ENCODE measurements at regions not wholly inside any gene's neighbourhood (a gene's known extent, or its start where the extent isn't known, plus 50 kb on each side); places are given as distances from the start of the nearest gene placed in this dataset.

- TF ChIP-seq CHD2 (IDR thresholded peaks at IDR 0.05; ENCODE audit: low read length, partially characterized antibody) (no peak), IRF3 (IDR thresholded peaks at IDR 0.05; ENCODE audit: low read depth, low read length) (no peak), CTCF (IDR thresholded peaks at IDR 0.05) (no peak), TAF1 (IDR thresholded peaks at IDR 0.05; ENCODE audit: borderline replicate concordance, low read depth, low read length) (no peak)
Measured at GRCh38 chr9:7735311-7735710, 64.3 kb downstream of the DMAC1 start.

Measured in SK-N-SH (cell line).